B cell (primary cell): ENCODE measurements at regions not wholly inside any gene's neighbourhood (a gene's known extent, or its start where the extent isn't known, plus 50 kb on each side); places are given as distances from the start of the nearest gene placed in this dataset.

Source experiments
- EZH2 ChIP-seq: IDR thresholded peaks from 2 replicates; pipeline ENCODE4 v1.6.1; 2012; ENCODE audit warnings: borderline replicate concordance, low read depth, mild to moderate bottlenecking, moderate library complexity, low read length; ENCODE audit not compliant: insufficient read depth, poor library complexity, severe bottlenecking
- TF ChIP-seq, protein P1 (sequence below): fragments of 200-600 bp; IDR thresholded peaks from one replicate; pipeline ENCODE4 v1.8.0; 2022; ENCODE audit warnings: antibody characterized with exemption, mild to moderate bottlenecking

DNA sequence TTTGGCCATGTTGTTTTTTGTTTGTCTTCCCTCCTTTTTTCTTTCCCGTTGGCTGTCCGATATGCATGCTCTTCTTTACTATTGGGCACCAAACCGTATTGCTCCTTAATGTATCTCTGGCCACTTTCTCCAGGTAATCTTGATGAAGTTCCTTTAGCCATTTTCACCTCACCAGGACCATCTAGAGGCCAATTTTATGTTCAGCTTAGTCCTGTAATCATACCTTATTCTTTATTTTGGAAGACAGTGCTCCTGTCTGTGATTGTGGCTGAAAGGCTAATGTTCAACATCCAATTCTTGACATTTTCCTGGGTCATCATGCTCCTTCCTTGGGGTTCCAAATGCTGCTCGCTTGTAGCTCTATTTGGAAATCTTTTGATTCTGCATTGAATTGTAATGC is 169.5 kb downstream of the S1PR1 start:
- TF ChIP-seq, protein P1, sequence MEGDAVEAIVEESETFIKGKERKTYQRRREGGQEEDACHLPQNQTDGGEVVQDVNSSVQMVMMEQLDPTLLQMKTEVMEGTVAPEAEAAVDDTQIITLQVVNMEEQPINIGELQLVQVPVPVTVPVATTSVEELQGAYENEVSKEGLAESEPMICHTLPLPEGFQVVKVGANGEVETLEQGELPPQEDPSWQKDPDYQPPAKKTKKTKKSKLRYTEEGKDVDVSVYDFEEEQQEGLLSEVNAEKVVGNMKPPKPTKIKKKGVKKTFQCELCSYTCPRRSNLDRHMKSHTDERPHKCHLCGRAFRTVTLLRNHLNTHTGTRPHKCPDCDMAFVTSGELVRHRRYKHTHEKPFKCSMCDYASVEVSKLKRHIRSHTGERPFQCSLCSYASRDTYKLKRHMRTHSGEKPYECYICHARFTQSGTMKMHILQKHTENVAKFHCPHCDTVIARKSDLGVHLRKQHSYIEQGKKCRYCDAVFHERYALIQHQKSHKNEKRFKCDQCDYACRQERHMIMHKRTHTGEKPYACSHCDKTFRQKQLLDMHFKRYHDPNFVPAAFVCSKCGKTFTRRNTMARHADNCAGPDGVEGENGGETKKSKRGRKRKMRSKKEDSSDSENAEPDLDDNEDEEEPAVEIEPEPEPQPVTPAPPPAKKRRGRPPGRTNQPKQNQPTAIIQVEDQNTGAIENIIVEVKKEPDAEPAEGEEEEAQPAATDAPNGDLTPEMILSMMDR: no peak
- TF ChIP-seq EZH2: no peak
